GM12878 (cell line): ENCODE measurements at regions not wholly inside any gene's neighbourhood (a gene's known extent, or its start where the extent isn't known, plus 50 kb on each side); places are given as distances from the start of the nearest gene placed in this dataset.

Source experiments
- ATAC-seq: fragments of 200-7000 bp; cut with Tn5 transposase; 3 replicates; pipeline ENCODE4 v1.9.1; 2020; ENCODE audit warnings: mild to moderate bottlenecking, moderate library complexity
- BruUV-seq: library from RNA; stranded (reverse); fragments of 400-500 nt; replicated peaks from 2 replicates; lab custom pipeline; 2021; lab: Mats Ljungman, UMichigan
- CTCF ChIA-PET: fragments of 300-600 bp; sonication (Branson Sonifier 250); formaldehyde crosslinking; extraction: SDS; loops from one replicate; lab custom pipeline; 2021; ENCODE audit warnings: inconsistent platforms; lab: Yijun Ruan, JAX
- POLR2A ChIA-PET: fragments of 350-600 bp; formaldehyde crosslinking; extraction: SDS; loops from one replicate; lab custom pipeline; 2021; ENCODE audit warnings: inconsistent platforms; lab: Charles Lee
- RAD21 ChIA-PET: fragments of 300-600 bp; sonication (Branson Sonifier 250); formaldehyde crosslinking; loops from one replicate; lab custom pipeline; 2023; ENCODE audit warnings: antibody characterized with exemption; ENCODE audit not compliant: unreplicated experiment; lab: Charles Lee
- SMC1A ChIA-PET: fragments of 300-600 bp; sonication (Branson Sonifier 250); formaldehyde crosslinking; loops from one replicate; lab custom pipeline; 2023; ENCODE audit not compliant: unreplicated experiment, uncharacterized antibody; lab: Charles Lee
- DNase-seq: peaks from one replicate; pipeline ENCODE4 v3.0.0-alpha.2; 2011; ENCODE audit warnings: low read depth, low spot score
- FAIRE-seq: peaks from 3 replicates; lab custom pipeline; 2011; peaks lifted over from hg19 to GRCh38; lab: Jason Lieb, UNC
- H2AFZ ChIP-seq: 2 replicates; pipeline ENCODE4 v1.6.0; 2011; ENCODE audit warnings: low read depth, low read length, control low read depth; ENCODE audit not compliant: control insufficient read depth
- H3K27ac ChIP-seq: 2 replicates; pipeline ENCODE4 v1.5.1; 2011; ENCODE audit warnings: control low read depth; ENCODE audit not compliant: control insufficient read depth, insufficient read depth
- H3K27me3 ChIP-seq, 2 experiments: replicated peaks in 1 of 2; 2 replicates each; pipeline versions ENCODE4 v1.6.0 to v1.6.1; 2011; ENCODE audit warnings: low read length in 1 of 2; ENCODE audit not compliant: control insufficient read depth in 2 of 2, insufficient read depth in 2 of 2
- H3K36me3 ChIP-seq, 2 experiments: 2 replicates each; pipeline ENCODE4 v1.5.1; 2011; ENCODE audit warnings: low read length in 1 of 2; ENCODE audit not compliant: control insufficient read depth in 2 of 2, insufficient read depth in 2 of 2
- H3K4me1 ChIP-seq: 2 replicates; pipeline ENCODE4 v1.6.1; 2011; ENCODE audit warnings: mild to moderate bottlenecking, low read length, moderate library complexity, mixed read lengths; ENCODE audit not compliant: control insufficient read depth, insufficient read depth
- H3K4me2 ChIP-seq: 2 replicates; pipeline ENCODE4 v1.6.0; 2011; ENCODE audit warnings: control low read depth; ENCODE audit not compliant: control insufficient read depth, insufficient read depth
- H3K4me3 ChIP-seq: fragments of 200-600 bp; sonication (generic); 2 replicates; pipeline ENCODE4 v1.5.1; 2016
- H3K79me2 ChIP-seq: 2 replicates; pipeline ENCODE4 v1.6.0; 2011; ENCODE audit warnings: low read length; ENCODE audit not compliant: control insufficient read depth, insufficient read depth
- H3K9ac ChIP-seq: 2 replicates; pipeline ENCODE4 v1.8.0; 2011; ENCODE audit warnings: low read length, control low read depth, mixed read lengths; ENCODE audit not compliant: control insufficient read depth, insufficient read depth
- H3K9me3 ChIP-seq: replicated peaks from 3 replicates; pipeline ENCODE4 v1.5.1; 2011; ENCODE audit warnings: mild to moderate bottlenecking, low read length; ENCODE audit not compliant: control insufficient read depth, insufficient read depth
- H4K20me1 ChIP-seq: 2 replicates; pipeline ENCODE4 v1.6.0; 2011; ENCODE audit not compliant: control insufficient read depth, insufficient read depth
- EED ChIP-seq: sonication (generic); IDR thresholded peaks from 2 replicates; pipeline ENCODE4 v1.6.1; 2016; ENCODE audit warnings: antibody characterized with exemption, low read depth
- FOS ChIP-seq: IDR thresholded peaks from 3 replicates; pipeline ENCODE4 v1.6.1; 2011; ENCODE audit warnings: borderline replicate concordance; ENCODE audit not compliant: insufficient read length; ENCODE audit errors: extremely low read depth
- ZNF207 ChIP-seq: fragments of 450-650 bp; IDR thresholded peaks from 2 replicates; pipeline ENCODE4 v1.6.1; 2014; ENCODE audit warnings: antibody characterized with exemption, mild to moderate bottlenecking, borderline replicate concordance
- ZNF24 ChIP-seq: fragments of 450-650 bp; IDR thresholded peaks from 2 replicates; pipeline ENCODE4 v1.6.1; 2017; ENCODE audit warnings: antibody characterized with exemption, mild to moderate bottlenecking
- ZNF622 ChIP-seq: fragments of 450-650 bp; IDR thresholded peaks from 2 replicates; pipeline ENCODE4 v1.6.1; 2017; ENCODE audit warnings: mild to moderate bottlenecking, inconsistent platforms
- WGBS: methylation state at CpG from one replicate; pipeline ENCODE4 v1.1.6; 2016; ENCODE audit warnings: low lambda C conversion rate; ENCODE audit not compliant: insufficient replicate concordance, insufficient coverage; ENCODE audit errors: missing lambda C conversion rate; 5-methylcytosine and 5-hydroxymethylcytosine counted together
- in situ Hi-C: fragments of 300-500 bp; cut with MboI; formaldehyde crosslinking; loops from 9 replicates; pipeline ENCODE4 v1.14.3; 2018; ENCODE audit warnings: mixed read lengths
- intact Hi-C: fragments of 100-400 bp; cut with micrococcal nuclease; formaldehyde crosslinking; loops from one replicate; pipeline ENCODE4 v1.14.2; 2022; ENCODE audit not compliant: unreplicated experiment
- TF ChIP-seq, protein P1 (sequence below): fragments of 450-650 bp; IDR thresholded peaks from 2 replicates; pipeline ENCODE4 v1.6.1; 2017; ENCODE audit warnings: low read depth, mild to moderate bottlenecking, moderate library complexity
- TF ChIP-seq, protein P2 (sequence below): IDR thresholded peaks from 2 replicates; pipeline ENCODE4 v1.6.1; 2011; ENCODE audit warnings: mild to moderate bottlenecking, low read depth, low read length, moderate library complexity; ENCODE audit not compliant: insufficient replicate concordance

DNA sequence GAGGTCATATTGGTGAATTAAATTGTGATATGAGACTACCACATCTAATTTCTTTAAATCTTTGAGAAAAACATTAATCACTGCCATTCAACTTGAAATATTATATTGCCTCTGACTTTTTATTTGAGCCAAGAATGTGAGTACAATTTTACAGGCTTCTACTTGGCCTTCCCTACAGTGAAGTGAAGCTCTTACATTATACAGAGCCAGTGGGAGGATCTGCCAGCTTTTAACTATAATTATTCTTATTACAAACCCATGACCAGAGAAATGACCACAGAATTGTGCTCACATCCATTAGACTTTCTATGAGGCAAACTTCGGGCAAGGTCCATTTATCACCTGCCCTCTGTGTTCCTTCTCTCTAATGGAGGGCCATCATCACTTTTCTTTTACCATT lies 114.2 kb downstream of the RERGL start:
- ChIA-PET CTCF (interaction anchor here (1.1 kb wide), 1 partner anchor 17 kb away, joined by 3 read pairs; no protein-coding TSS in a partner anchor), SMC1A (no interaction called here), RAD21 (no interaction called here), POLR2A (no interaction called here)
- ATAC-seq = no peak
- Histone ChIP-seq H3K9me3 (no peaks in the 10 kb centered on the region), H3K4me2 (no peak overlapping the region), H3K27ac (no peak overlapping the region), H4K20me1 (no peaks in the 10 kb centered on the region), H3K4me1 (no peaks in the 10 kb centered on the region), H3K27me3 (no peaks in the 10 kb centered on the region), H3K79me2 (no peaks in the 10 kb centered on the region), H2AFZ (no peak overlapping the region), H3K36me3 (no peaks in the 10 kb centered on the region), H3K9ac (no peak overlapping the region), H3K4me3 (no peak overlapping the region)
- no TSS peak for BruUV-seq
- in situ Hi-C loops = loop anchor here (25.0 kb wide), 1 partner anchor 1038 kb away; no protein-coding TSS in a partner anchor
- WGBS = 0% methylated on average over 1 of the region's 1 CpG
- FAIRE-seq = no peak
- no peak for DNase-seq
- intact Hi-C loops = no loop called here
- TF ChIP-seq, protein P1, sequence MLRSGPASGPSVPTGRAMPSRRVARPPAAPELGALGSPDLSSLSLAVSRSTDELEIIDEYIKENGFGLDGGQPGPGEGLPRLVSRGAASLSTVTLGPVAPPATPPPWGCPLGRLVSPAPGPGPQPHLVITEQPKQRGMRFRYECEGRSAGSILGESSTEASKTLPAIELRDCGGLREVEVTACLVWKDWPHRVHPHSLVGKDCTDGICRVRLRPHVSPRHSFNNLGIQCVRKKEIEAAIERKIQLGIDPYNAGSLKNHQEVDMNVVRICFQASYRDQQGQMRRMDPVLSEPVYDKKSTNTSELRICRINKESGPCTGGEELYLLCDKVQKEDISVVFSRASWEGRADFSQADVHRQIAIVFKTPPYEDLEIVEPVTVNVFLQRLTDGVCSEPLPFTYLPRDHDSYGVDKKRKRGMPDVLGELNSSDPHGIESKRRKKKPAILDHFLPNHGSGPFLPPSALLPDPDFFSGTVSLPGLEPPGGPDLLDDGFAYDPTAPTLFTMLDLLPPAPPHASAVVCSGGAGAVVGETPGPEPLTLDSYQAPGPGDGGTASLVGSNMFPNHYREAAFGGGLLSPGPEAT = no peak
- TF ChIP-seq ZNF207 = no peak
- TF ChIP-seq, protein P2, sequence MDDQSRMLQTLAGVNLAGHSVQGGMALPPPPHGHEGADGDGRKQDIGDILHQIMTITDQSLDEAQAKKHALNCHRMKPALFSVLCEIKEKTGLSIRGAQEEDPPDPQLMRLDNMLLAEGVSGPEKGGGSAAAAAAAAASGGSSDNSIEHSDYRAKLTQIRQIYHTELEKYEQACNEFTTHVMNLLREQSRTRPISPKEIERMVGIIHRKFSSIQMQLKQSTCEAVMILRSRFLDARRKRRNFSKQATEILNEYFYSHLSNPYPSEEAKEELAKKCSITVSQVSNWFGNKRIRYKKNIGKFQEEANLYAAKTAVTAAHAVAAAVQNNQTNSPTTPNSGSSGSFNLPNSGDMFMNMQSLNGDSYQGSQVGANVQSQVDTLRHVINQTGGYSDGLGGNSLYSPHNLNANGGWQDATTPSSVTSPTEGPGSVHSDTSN = no peak
- no peak for TF ChIP-seq ZNF24
- TF ChIP-seq ZNF622 = no peak
- TF ChIP-seq FOS = no peak
- TF ChIP-seq EED = no peak
